ENCODE measurements at regions not wholly inside any gene's neighbourhood (a gene's known extent, or its start where the extent isn't known, plus 50 kb on each side); places are given as distances from the start of the nearest gene placed in this dataset.

- POLR2A ChIA-PET: no interaction called here
- Histone ChIP-seq H3K79me2 (ENCODE audit: control insufficient read depth, insufficient read depth, low read length) (no peaks in the 10 kb centered on the region), H2AFZ (ENCODE audit: low read depth, low read length) (no peak overlapping the region), H3K4me2 (ENCODE audit: insufficient read depth, low read length) (no peak overlapping the region), H4K20me1 (replicated peaks; ENCODE audit: control insufficient read depth, insufficient read depth, low read length) (no peaks in the 10 kb centered on the region), H3K27me3 (ENCODE audit: control insufficient read depth in 2 of 2, insufficient read depth in 2 of 2, low read length in 2 of 2) (no peaks in the 10 kb centered on the region), H3K9me1 (ENCODE audit: control insufficient read depth, insufficient read depth, low read length) (no peaks in the 10 kb centered on the region), H3K9me3 (replicated peaks; ENCODE audit: control insufficient read depth, insufficient read depth, low read depth, low read length) (no peaks in the 10 kb centered on the region), H3K27ac (ENCODE audit: extremely low read depth, low read depth, low read length) (no peak overlapping the region), H3K9ac (ENCODE audit: insufficient read depth in 1 of 2, low read depth in 2 of 2, low read length in 2 of 2) (no peak overlapping the region), H3K4me1 (replicated peaks in 1 of 2; ENCODE audit: control insufficient read depth in 2 of 2, insufficient read depth in 2 of 2, low read length in 2 of 2) (no peaks in the 10 kb centered on the region), H3K4me3 (no peak overlapping the region), H3K36me3 (ENCODE audit: control insufficient read depth, insufficient read depth, low read length) (no peaks in the 10 kb centered on the region)
- BruUV-seq (replicated peaks): no TSS peak
- in situ Hi-C loops (cut with MboI): no loop called here
- FAIRE-seq (no peak), DNase-seq (ENCODE audit: extremely low read depth in 1 of 4, low spot score in 3 of 4) (no peak), ATAC-seq (no peak)
- CTCF ChIA-PET (ENCODE audit: low intra/inter-chr PET ratio): no interaction called here
- 3% methylated on average over 2 of the region's 2 CpGs for WGBS (ENCODE audit: insufficient coverage, low coverage, missing lambda C conversion rate)
- intact Hi-C loops (cut with micrococcal nuclease): no loop called here
- TF ChIP-seq PHF21A (IDR thresholded peaks at IDR 0.05; ENCODE audit: borderline replicate concordance, low read depth) (no peak), BHLHE40 (IDR thresholded peaks at IDR 0.05; ENCODE audit: low read length) (no peak), FOSL1 (tag; conservative IDR thresholded peaks at IDR 0.05) (no peak), ZNF224 (CRISPR knock-in tag; IDR thresholded peaks at IDR 0.05) (no peak), SMAD4 (CRISPR knock-in tag; conservative IDR thresholded peaks at IDR 0.05) (no peak), ZNF3 (CRISPR knock-in tag; IDR thresholded peaks at IDR 0.05) (no peak), PURB (CRISPR knock-in tag; IDR thresholded peaks at IDR 0.05; ENCODE audit: low read depth) (no peak), SAFB2 (IDR thresholded peaks at IDR 0.05; ENCODE audit: borderline replicate concordance, low read depth, low read length, severe bottlenecking) (no peak), DPF2 (IDR thresholded peaks at IDR 0.05) (no peak), ZNF174 (CRISPR knock-in tag; IDR thresholded peaks at IDR 0.05) (no peak)
- TF ChIP-seq, protein P1, sequence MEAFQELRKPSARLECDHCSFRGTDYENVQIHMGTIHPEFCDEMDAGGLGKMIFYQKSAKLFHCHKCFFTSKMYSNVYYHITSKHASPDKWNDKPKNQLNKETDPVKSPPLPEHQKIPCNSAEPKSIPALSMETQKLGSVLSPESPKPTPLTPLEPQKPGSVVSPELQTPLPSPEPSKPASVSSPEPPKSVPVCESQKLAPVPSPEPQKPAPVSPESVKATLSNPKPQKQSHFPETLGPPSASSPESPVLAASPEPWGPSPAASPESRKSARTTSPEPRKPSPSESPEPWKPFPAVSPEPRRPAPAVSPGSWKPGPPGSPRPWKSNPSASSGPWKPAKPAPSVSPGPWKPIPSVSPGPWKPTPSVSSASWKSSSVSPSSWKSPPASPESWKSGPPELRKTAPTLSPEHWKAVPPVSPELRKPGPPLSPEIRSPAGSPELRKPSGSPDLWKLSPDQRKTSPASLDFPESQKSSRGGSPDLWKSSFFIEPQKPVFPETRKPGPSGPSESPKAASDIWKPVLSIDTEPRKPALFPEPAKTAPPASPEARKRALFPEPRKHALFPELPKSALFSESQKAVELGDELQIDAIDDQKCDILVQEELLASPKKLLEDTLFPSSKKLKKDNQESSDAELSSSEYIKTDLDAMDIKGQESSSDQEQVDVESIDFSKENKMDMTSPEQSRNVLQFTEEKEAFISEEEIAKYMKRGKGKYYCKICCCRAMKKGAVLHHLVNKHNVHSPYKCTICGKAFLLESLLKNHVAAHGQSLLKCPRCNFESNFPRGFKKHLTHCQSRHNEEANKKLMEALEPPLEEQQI (IDR thresholded peaks at IDR 0.05): no peak
Measured at GRCh38 chr6:130598021-130598989, 228.9 kb upstream of the SMLR1 start.
